GM19035 (cell line): ENCODE measurements at regions not wholly inside any gene's neighbourhood (a gene's known extent, or its start where the extent isn't known, plus 50 kb on each side); places are given as distances from the start of the nearest gene placed in this dataset.
"Not testable (repeated sequence)": the region's sequence is repeated elsewhere in the genome, so short reads cannot be mapped to it uniquely, and the experiment has no call there.

Experiments
- ATAC-seq: cut with Tn5 transposase; IDR thresholded peaks from one replicate; pipeline ENCODE4 v1.9.1; 2021; ENCODE audit not compliant: unreplicated experiment

DNA sequence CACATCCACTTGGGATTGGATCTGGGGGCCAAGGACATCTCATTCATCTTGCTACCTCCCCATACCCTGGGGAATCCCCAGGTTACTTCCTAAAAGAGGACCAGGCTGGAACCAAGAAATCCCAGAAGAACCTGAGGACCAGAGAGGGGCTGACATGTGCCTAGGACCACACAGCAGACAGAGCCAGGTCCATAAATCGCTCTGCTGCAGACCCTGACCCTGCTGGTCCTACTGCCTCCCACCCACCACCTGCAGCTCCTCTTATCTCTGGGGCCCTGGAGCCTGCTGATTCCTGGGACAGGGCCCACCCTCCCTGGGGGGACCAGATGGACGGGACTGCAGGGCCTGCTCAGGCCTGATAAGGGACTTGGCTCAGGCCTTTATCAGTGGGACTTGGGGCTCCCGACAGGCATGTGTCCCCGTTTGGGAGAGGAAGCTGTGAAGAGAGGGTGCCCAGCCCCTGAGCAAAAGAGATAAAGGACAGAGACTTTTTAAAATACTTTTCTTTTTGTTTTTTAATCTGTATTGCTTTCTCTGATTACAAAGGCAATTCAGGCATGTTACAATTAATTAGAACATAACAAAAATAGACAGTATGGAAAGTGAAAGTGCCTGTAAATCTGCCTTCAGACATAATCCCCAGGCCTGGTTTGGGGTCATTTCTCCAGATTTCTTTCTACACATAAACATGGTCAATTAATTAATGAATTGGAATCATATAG, 101.3 kb upstream of the LARP1 start:
- ATAC-seq, result no peak

DNA sequence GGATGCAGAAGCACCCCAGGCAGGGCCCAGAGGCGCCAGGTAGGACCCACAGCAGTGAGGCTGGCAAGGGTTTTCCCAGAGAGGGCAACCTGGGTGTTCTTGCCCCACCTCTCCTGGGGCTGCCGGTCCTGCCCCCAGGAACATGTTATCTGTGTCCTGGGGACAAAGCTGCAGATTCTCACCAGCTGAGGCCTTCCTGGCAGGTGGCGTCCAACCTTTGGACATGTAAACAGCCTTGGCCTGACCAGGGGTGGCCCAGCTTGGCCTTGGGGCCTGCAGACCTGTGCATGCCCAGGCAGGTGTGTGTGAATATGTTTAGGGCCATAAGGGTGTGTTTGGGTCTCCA, 101.8 kb upstream of the LARP1 start:
- ATAC-seq, result no peak

DNA sequence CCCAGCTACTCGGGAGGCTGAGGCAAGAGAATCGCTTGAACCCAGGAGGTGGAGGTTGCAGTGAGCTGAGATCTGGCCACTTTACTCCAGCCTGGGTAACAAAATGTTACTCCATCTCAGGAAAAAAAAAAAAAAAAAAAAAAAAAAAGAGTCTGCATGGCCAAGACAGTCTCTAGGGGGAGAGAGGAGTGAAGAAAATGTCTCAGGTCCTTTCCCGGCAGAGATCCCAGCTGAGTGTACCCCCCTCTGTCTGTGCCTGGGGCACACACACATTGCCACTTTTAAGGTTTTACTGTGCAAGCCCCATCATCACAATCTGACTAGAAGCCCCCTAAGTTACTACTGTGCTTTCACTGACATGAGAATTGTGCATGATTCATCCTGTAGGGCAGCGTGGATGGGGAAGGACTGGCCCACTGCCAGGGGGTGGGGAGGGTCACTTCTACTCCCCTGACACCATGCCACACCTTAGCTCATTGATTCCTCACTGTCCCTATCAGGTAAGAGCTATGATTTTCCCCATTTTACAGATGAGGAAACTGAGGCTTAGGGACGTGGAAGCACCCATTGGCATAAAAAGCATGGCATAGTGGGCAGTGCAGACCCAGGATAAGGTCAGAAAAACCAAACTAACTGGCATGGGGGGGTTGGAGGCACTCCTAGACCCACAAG, 102.3 kb upstream of the LARP1 start:
- ATAC-seq, result no peak

DNA sequence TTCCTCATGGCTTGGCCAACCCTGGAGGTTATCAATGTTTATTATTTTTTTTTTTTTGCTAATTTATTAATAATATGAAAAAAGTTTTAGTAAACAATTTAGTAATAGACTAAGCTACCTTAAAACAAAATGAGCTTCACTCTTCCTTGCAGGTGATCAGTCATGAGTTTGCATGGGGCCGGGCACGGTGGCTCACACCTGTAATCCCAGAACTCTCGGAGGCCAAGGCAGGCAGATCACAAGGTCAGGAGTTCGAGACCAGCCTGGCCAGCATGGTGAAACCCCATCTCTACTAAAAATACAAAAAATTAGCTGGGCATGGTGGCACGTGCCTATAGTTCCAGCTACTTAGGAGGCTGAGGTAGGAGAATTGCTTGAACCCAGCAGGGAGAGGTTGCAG, 103.4 kb upstream of the LARP1 start:
- ATAC-seq, result not testable (repeated sequence)

DNA sequence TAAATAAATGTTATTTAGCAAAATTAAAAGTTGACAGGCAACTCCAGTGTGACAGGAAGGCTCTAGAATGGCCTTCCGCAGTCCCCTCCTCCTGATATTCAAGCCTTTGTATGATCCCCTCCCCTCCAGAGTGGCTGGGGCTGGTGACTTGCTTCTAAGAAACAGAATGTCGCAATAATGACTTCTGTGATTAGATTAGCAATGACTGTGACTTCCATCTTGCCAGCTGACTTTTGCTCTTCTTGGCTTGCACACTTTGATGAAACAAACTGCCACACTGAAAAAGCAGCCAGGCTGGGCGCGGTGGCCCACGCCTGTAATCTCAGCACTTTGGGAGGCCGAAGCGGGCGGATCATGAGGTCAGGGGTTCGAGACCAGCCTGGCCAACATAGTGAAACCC, 106.5 kb upstream of the LARP1 start:
- ATAC-seq, result no peak

DNA sequence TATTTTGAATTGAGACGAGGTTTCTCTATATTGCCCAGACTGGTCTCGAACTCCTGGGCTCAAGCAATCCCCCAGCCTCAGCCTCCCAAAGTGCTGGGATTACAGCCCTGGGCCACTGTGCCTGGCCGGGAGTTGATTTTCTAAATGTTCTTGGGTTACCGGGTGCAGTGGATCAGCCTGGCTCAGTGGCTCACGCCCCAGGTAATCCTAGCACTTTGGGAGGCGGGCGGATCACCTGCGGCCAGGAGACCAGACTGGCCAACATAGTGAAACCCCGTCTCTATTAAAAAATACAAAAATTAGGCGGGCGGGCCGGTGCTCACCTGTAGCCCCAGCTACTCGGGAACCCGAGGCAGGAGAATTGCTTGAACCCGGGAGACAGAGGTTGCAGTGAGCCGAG, 106.9 kb upstream of the LARP1 start:
- no peak for ATAC-seq

DNA sequence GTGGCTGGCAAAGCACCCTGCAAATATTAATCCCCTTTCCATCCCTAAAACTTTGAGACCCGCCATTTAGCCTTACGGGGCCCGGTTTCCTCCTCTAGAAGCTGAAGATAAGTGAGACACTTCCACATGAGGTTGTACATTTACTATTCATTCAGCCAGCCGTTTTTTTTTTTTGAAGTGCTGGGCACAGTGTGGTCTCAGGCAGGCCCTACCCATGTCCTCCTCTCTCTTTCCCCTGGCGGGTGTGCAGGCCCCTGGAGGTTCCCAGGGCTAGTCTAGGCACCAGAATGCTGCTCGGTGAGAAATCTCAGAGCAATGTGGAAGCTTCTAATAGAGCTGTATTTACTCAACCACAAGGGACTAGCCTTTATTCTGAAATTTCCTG, 107.4 kb upstream of the LARP1 start:
- no peak for ATAC-seq

DNA sequence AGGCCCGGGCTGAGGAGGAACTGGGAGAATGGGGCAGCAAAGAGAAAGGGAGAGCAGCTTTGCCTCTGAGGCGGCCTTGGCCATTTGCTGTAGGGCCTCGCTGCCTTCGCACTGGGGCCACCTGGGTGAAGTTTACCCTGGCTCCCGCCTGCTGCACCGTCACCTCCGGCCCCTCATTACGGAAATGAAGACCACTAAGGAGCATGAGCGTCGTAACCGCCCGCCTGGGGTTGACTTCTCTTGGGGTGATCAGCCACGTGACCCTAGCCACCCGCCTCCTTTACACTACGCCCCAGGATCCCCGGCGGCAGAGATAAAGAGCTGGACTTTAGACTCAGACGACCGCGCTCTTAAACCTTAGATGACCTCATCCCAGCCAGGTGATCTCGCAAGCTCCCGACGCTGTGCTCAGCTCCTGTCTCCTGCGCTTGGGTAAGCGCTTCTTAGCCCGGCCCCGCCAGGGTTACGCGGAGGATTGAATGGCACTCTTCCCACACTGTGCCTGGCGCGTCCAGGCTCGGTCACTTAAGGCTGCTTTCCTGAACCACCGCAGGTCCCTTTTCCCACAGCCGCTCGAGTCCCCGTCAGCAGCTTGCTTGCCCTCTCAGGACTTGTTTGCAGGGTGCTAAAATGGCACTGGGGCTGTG, 107.9 kb upstream of the LARP1 start:
- ATAC-seq, result peak; percentile 70

DNA sequence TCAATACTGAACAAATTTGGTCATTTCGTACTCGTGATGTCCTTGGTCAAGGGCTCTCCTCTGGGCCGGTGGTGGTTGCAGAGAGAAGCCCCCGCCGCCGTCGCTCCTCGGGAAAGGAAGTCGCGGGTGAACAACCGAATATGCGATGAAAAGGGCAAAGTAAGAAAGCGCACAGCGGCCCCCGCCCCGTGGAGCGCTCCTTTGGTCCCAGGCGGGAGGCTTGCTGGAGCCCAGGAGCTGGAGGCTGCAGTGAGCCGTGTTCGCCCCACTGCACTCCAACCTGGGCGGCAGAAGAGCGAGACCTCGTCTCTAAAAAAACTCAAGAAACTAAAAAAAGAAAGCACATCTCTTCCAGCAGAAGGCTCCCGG, 108.4 kb upstream of the LARP1 start:
- peak; percentile 18 for ATAC-seq

DNA sequence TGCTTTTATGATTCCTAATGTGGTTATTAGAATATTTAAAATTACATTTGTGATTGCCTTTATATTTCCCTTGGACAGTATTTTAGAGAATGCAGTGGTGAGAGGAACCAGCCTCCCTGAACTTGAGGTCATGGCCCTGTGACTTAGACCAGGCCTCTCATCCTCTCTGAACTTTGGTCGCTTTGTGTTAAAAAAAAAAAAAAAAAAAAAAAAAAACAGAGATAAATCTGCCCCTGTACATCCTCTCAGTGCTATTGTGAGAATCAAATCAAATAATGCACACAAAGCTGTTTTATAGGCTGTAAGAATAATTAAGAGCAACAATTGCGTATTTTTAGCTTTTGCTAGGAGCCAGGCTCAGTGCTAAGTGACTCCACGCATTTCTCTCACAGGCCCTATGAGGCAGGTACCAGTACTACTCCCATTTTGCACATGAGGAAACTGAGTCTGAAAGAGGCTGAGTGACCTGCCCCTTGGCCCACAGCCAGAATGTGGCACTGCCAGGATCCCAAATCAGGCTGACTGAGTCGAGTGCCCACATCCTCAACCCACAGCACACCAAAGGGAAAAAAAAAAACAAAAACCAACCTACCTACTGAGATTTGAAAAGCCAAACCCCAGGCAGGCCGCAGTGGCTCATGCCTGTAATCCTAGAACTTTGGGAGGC, 110.3 kb upstream of the LARP1 start:
- no peak for ATAC-seq

DNA sequence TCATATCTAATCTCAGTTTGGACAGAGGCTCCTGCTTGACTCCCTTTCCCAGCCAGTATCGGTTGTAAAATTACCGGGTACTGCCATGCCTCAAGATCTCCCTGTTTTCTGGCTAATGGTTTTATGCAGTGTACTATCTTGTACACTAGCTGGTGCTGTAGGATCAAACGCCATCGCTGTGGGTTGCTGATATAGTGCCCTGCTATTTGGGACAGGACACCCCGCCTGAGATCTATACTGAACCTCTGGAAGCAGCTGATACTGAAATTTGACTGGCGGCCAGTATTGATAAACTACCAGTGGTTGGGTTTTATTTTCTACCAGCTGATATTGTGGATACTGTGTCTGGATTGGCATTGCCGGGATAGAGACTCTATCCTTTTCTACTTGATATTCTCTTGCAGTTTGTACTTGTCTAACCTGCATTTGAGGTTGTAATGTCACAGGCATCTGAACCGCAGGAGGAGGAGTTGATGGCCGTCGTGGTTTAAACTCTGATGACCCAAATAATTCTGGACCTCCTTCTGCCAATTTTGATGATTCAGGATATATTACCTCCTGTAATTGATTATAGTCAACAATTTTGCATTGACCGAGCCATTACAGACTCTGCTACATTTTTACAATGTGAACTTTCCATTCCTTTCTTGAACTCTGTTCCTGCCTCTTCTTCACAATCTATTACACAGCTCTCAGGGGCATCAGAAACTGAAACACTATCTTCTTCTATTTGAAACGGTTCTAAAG, 112.5 kb upstream of the LARP1 start:
- ATAC-seq, result no peak

DNA sequence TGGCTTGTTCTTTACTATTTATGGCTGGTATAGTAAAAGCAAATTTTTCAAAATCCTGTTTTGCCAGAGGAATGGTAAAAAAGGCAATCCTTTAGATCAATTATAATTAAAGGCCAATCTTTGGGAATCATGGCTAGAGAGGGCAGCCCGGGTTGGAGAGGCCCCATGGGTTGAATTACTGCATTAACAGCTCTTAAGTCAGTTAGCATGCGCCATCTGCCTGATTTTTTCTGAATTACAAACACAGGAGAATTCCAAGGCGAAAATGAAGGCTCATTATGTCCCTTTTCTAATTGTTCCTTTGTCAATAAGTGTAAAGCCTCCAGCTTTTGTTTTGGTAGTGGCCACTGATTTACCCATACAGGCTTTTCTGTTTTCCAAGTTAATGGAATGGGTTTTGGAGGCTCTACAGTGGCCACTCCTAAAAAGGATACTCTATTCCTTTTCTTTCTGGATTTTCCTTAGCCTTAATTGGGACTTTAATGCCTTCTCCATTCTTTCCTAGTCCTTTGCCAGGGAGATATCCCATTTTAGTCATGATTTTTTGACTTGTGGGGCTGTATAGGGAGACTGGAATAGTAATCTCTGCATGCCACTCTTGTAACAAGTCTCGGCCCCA, 114.9 kb upstream of the LARP1 start:
- not testable (repeated sequence) for ATAC-seq

DNA sequence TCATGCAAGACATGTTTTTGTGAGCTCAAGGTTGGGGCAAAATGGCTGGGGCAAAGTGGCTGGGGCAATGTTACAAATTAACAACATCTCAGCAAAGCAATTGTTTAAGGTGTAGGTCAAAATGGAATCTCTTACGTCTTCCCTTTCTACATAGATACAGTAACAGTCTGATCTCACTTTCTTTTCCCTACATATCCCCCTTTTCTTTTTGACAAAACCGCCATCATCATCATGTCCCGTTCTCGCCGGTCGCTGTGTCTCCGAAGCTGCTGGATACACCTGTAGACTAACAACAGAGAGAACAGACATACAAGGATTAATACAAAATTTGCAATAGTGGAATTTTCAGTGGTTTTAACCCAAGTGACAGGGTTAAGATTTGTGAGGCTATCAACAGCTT, 118.4 kb upstream of the LARP1 start:
- not testable (repeated sequence) for ATAC-seq

DNA sequence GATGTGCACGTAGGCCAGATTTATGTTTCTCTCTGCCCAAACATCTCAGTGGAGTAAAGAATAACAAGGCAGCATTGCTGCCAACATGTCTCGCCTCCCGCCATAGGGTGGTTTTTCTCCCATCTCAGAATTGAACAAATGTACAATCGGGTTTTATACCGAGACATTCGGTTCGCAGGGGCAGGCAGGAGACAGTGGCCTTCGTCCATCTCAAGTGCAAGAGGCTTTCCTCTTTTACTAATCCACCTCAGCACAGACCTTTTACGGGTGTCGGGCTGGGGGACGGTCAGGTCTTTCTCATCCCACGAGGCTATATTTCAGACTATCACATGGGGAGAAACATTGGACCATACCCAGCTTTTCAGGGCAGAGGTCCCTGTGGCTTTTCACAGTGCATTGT, 118.9 kb upstream of the LARP1 start:
- not testable (repeated sequence) for ATAC-seq

DNA sequence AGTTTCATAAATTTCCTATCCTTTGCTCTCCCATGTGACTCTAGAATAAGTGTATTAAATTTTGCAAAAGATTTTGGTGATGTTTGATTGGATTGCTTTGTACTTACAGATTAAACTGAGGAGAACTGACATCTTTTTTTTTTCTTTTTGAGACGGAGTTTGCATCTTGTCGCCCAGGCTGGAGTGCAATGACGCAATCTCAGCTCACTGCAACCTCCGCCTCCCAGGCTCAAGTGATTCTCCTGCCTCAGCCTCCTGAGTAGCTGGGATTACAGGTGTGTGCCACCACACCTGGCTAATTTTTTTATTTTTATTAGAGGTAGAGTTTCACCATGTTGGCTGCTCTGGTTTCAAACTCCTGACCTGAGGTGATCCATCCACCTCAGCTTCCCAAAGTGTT, 121.4 kb upstream of the LARP1 start:
- ATAC-seq, result not testable (repeated sequence)

DNA sequence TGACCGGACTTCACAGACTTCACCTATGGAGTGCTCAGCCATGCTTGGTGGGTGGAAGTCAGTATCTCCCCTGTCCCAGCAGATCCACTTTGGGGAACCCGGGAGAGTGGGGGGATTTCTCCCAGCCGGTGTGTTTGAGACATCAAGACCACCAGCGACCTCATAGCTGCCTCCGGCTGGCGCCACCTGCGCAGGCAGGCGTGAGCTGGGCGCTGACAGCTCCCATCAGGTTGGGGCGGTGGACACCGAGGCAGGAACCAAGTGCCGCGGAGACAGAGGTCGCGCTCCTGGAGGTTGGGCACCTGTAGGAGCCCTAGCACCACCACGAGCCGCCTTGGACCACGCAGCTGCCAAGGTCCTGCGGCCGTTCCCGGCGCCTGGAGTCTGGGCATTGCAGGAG, 124.0 kb upstream of the LARP1 start:
- no peak for ATAC-seq

DNA sequence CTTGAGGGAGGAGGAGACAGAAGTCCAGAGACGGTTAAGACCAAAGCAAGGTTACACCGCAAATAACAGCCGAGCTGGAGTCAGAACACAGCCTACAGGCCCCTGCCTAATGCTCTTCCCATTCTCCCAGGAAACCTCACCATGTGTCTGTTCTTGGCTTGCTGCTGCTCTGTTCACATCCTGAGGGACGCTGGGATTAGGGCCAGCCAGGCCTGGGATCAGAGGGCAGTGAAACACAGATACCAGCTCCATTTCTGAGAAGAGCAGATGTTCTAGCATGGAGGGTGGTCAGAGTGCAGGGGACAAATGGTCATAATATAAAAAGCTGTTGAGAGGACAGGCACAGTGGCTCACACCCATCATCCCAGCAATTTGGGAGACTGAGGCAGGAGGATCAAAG, 124.8 kb upstream of the LARP1 start:
- no peak for ATAC-seq

DNA sequence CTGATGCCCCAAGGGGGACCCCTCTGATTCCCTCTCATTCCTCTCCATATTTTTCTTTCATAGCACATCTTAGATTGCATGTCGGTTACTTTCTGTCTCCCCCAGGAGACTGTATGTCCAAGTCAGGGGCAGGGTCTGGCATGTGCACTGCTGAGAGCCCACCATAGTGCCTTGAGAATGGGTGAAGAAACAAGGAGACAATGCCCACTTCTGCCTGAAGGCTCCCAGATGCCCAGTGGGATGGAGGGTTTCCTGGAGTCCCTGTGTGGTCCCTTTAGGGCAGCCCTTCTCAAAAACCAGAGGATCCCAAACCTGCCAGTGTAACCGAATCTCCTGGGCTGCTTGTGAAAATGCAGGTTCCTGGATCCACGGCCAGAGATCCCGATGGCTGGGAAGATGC, 126.5 kb upstream of the LARP1 start:
- no peak for ATAC-seq

DNA sequence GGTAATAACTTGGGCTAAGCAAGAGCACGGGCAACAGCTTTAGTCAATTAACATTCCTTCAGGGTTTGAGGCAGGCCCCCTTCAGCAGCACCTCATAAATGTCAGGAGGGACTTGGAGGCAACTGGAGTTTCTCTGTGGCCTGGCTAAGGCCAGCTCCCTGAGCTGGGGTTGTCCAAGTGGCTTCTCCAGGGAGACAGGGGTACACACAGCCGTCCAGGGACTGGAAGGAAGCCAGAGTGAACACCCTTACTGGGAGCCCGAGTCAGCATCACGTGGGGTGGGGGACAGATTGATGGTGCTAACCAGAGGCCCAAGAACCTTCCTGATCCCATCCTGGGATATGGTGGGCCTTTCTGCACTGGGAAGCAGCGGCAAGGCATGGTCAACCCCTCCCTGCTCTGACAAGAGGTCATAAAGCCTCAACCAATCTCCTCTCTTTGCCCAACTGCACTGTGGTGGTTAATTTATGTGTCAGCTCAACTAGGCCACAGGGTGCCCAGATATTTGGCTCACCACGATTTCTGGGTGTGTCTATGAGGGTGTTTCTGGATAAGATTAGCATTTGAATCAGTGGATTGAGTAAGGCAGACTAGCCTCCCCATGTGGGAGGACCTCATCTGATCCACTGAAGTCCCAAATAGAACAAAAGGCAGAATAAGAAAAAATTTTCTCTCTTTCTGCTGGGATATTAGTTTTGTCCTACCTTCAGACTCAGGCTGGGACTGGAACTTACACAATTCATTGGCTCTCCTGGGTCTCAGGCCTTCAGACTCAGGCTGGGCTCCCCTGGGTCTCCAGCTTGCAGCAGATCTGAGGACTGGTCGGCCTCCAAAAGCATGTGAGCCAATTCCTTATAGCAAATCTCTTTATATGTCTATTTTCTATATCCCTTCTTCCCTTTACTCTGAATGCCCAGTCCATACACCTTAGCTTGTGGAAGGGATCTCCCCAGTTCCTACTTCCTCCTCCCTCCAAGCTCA, 127.2 kb upstream of the LARP1 start:
- ATAC-seq, result no peak
